Stimulated activated naive B cell treated with anti-CD40 and anti-IgM and Interleukin-4, amounts not matched to agents 10 μg/mL and 1 μg/mL and 100 μg/mL, for 72 hours (primary cell): ENCODE measurements at regions not wholly inside any gene's neighbourhood (a gene's known extent, or its start where the extent isn't known, plus 50 kb on each side); places are given as distances from the start of the nearest gene placed in this dataset.
A peak's percentile ranks its signal among the peaks of the same experiment; 100 is the strongest.

Source experiments
- ATAC-seq, 2 donors: fragments of 150-1000 bp; cut with Tn5 transposase; replicated peaks; 2 replicates each; pipeline ENCODE4 v1.10.0; 2021; ENCODE audit warnings: moderate library complexity in 1 of 2
- DNase-seq: peaks from one replicate; pipeline ENCODE4 v3.0.0; 2021
- H3K27ac Mint-ChIP-seq: one replicate; pipeline ENCODE4 v1.8.0; 2022; ENCODE audit warnings: mild to moderate bottlenecking, mixed read lengths
- H3K27me3 Mint-ChIP-seq, 2 donors: one replicate each; pipeline ENCODE4 v1.8.0; 2022; ENCODE audit warnings: mixed read lengths in 2 of 2
- H3K36me3 Mint-ChIP-seq, 2 donors: one replicate each; pipeline ENCODE4 v1.8.0; 2022; ENCODE audit warnings: mixed read lengths in 2 of 2, mild to moderate bottlenecking in 1 of 2
- H3K4me1 Mint-ChIP-seq, 2 donors: one replicate each; pipeline ENCODE4 v1.8.0; 2022; ENCODE audit warnings: mixed read lengths in 2 of 2, mild to moderate bottlenecking in 1 of 2
- H3K4me3 Mint-ChIP-seq, 2 donors: one replicate each; pipeline ENCODE4 v1.8.0; 2022; ENCODE audit warnings: mild to moderate bottlenecking in 2 of 2, mixed read lengths in 2 of 2, moderate library complexity in 1 of 2
- H3K9me3 Mint-ChIP-seq, 2 donors: one replicate each; pipeline ENCODE4 v1.8.0; 2022; ENCODE audit warnings: mixed read lengths in 2 of 2, mild to moderate bottlenecking in 1 of 2

- peak in 1 of 2 donors; percentile 45 for ATAC-seq
- no peaks in the 10 kb centered on the region for H3K4me1 Mint-ChIP-seq
- H3K27me3 Mint-ChIP-seq: peaks cover 9 to 15% of the 10 kb centered on the region in 2 donors
- H3K27ac Mint-ChIP-seq: no peak overlapping the region
- DNase-seq: no peak
- no peak overlapping the region for H3K4me3 Mint-ChIP-seq
- peaks cover 2 to 4% of the 10 kb centered on the region in 2 donors for H3K36me3 Mint-ChIP-seq
- peaks cover 5 to 7% of the 10 kb centered on the region in 2 donors for H3K9me3 Mint-ChIP-seq
Measured at GRCh38 chr2:7119132-7119835, 202.1 kb downstream of the RNF144A start.

DNA sequence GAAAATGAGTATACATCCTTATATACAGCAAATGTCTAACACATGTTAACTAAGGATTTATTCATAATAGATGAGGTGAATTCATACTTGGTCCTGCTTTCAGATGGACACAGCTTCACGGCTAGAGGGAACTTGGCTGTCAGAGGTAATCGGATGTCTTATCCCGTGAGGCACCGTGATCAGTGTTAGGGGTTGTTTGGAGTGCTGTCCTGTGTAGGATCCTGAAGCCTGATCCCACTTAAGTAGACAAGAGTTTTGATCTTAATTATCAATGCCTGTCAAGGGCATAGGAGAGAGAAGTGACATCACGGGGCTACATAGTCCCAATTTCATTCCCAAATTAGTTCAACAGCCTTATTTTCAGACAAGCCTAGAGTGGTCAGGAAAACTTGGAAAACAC is 204.6 kb downstream of the RNF144A start:
- Mint-ChIP-seq H3K4me1 (no peaks in the 10 kb centered on the region), H3K36me3 (no peaks in the 10 kb centered on the region), H3K27me3 (peaks cover 0 to 5% of the 10 kb centered on the region in 2 donors), H3K9me3 (peaks cover 0 to 2% of the 10 kb centered on the region in 2 donors), H3K27ac (no peak overlapping the region), H3K4me3 (no peak overlapping the region)
- DNase-seq (no peak), ATAC-seq (no peak)

DNA sequence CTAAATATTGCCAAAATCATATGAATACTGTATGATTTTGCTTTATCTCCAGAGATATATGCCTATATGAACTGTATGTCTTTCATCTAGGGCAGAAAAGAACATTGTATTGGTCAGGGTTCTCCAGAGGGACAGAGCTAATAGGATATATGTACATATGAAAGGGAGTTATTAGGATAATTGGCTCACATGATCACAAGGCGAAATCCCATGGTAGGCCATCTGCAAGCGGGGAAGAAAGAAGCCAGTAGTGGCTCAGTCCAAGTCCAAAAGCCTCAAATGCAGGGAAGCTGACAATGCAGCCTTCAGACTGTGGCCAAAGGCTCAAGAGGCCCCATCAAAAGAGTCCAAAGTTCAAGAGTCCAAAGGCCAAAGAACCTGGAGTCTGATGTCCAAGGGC is 209.9 kb downstream of the RNF144A start:
- Mint-ChIP-seq H3K9me3 (peaks cover 4% of the 10 kb centered on the region in 2 donors), H3K27me3 (no peaks in the 10 kb centered on the region), H3K4me1 (peaks cover 0 to 3% of the 10 kb centered on the region in 2 donors), H3K36me3 (no peaks in the 10 kb centered on the region), H3K27ac (no peak overlapping the region), H3K4me3 (no peak overlapping the region)
- DNase-seq: no peak
- no peak for ATAC-seq

- peaks cover 0 to 3% of the 10 kb centered on the region in 2 donors for H3K4me1 Mint-ChIP-seq
- no peak overlapping the region for H3K27ac Mint-ChIP-seq
- no peaks in the 10 kb centered on the region for H3K36me3 Mint-ChIP-seq
- no peak for ATAC-seq
- H3K9me3 Mint-ChIP-seq: peaks cover 4% of the 10 kb centered on the region in 2 donors
- H3K4me3 Mint-ChIP-seq: no peak overlapping the region
- no peak for DNase-seq
- peaks cover 0 to 3% of the 10 kb centered on the region in 2 donors for H3K27me3 Mint-ChIP-seq
Measured at GRCh38 chr2:7127687-7128086, 210.5 kb downstream of the RNF144A start.

DNA sequence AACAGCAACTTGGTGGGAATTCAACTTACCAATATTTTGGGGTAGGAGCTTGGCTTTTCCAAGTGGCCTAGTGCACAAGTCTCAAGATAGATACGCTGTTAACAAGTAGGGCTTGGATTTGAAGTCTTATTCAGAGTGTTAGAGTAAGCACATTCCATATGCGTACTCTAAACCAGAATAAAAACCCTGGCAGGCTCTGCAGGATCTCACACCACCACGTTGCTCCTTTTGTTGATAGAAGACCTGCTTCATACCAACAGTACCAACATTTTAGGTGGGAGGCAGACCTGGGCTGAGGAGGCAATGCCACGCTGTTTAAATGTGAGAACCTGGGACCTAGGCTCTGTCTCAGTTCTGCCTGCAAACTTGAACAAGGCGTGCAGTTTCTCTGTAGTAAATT is 214.0 kb downstream of the RNF144A start:
- Mint-ChIP-seq H3K9me3 (peaks cover 4% of the 10 kb centered on the region in 2 donors), H3K27me3 (peaks cover 0 to 14% of the 10 kb centered on the region in 2 donors), H3K27ac (no peak overlapping the region), H3K4me3 (no peak overlapping the region), H3K36me3 (no peaks in the 10 kb centered on the region), H3K4me1 (peaks cover 5 to 8% of the 10 kb centered on the region in 2 donors)
- ATAC-seq (no peak), DNase-seq (no peak)

- Mint-ChIP-seq H3K4me1 (peaks cover 5 to 8% of the 10 kb centered on the region in 2 donors), H3K4me3 (no peak overlapping the region), H3K27ac (no peak overlapping the region), H3K36me3 (no peaks in the 10 kb centered on the region), H3K9me3 (peaks cover 3 to 4% of the 10 kb centered on the region in 2 donors), H3K27me3 (peaks cover 0 to 15% of the 10 kb centered on the region in 2 donors)
- DNase-seq: no peak
- no peak for ATAC-seq
Measured at GRCh38 chr2:7132753-7133152, 215.5 kb downstream of the RNF144A start.

- DNase-seq: no peak
Measured at GRCh38 chr2:7133521-7133920, 216.3 kb downstream of the RNF144A start.

DNA sequence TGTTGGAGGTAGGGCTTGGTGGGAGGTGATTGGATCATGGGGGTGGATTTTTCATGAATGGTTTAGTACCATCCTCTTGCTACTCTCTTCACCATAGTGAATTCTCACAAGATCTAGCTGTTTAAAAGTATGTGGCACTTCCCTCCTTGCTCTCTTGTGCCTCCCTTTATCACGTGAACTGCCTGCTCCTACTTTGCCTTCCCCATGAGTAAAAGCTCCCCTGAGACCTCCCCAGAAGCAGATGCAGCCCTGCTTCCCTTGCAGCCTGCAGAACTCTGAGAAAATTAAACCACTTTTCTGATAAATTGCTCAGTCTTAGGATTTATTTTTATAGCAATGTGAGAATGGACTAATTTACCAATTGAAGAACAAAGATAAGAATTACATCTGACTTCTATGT is 223.1 kb downstream of the RNF144A start:
- no peaks in the 10 kb centered on the region for H3K4me1 Mint-ChIP-seq
- no peaks in the 10 kb centered on the region for H3K36me3 Mint-ChIP-seq
- H3K9me3 Mint-ChIP-seq: peaks cover 3 to 12% of the 10 kb centered on the region in 2 donors
- H3K27me3 Mint-ChIP-seq: peaks cover 11 to 14% of the 10 kb centered on the region in 2 donors
- DNase-seq (no peak), ATAC-seq (no peak)
- no peak overlapping the region for H3K27ac Mint-ChIP-seq
- H3K4me3 Mint-ChIP-seq: no peak overlapping the region

More at GRCh38 chr2:7133521-7133920, 216.3 kb downstream of the RNF144A start:
- Mint-ChIP-seq H3K4me1 (peaks cover 2 to 8% of the 10 kb centered on the region in 2 donors), H3K27me3 (peaks cover 0 to 15% of the 10 kb centered on the region in 2 donors), H3K27ac (no peak overlapping the region), H3K9me3 (peaks cover under 1% of the 10 kb centered on the region in 2 donors), H3K4me3 (no peak overlapping the region), H3K36me3 (no peaks in the 10 kb centered on the region)
- no peak for ATAC-seq

- H3K4me3 Mint-ChIP-seq: no peak overlapping the region
- no peaks in the 10 kb centered on the region for H3K4me1 Mint-ChIP-seq
Measured at GRCh38 chr2:7145707-7146106, 228.5 kb downstream of the RNF144A start.

GRCh38 chr2:7146151-7146550 is 228.9 kb downstream of the RNF144A start:
- no peak overlapping the region for H3K27ac Mint-ChIP-seq
- H3K4me3 Mint-ChIP-seq: no peak overlapping the region
- ATAC-seq (no peak), DNase-seq (no peak)
- no peaks in the 10 kb centered on the region for H3K36me3 Mint-ChIP-seq
- no peaks in the 10 kb centered on the region for H3K4me1 Mint-ChIP-seq
- peaks cover 6 to 10% of the 10 kb centered on the region in 2 donors for H3K27me3 Mint-ChIP-seq
- H3K9me3 Mint-ChIP-seq: peaks cover 3 to 10% of the 10 kb centered on the region in 2 donors

More at GRCh38 chr2:7145707-7146106, 228.5 kb downstream of the RNF144A start:
- no peak for DNase-seq
- no peak for ATAC-seq
- peaks cover 7 to 10% of the 10 kb centered on the region in 2 donors for H3K27me3 Mint-ChIP-seq
- H3K9me3 Mint-ChIP-seq: peaks cover 3 to 10% of the 10 kb centered on the region in 2 donors
- H3K36me3 Mint-ChIP-seq: no peaks in the 10 kb centered on the region
- H3K27ac Mint-ChIP-seq: no peak overlapping the region

GRCh38 chr2:7154656-7155055 is 237.4 kb downstream of the RNF144A start:
- Mint-ChIP-seq H3K4me1 (no peaks in the 10 kb centered on the region), H3K27me3 (no peaks in the 10 kb centered on the region), H3K9me3 (peaks cover 5 to 8% of the 10 kb centered on the region in 2 donors), H3K36me3 (no peaks in the 10 kb centered on the region), H3K27ac (no peak overlapping the region), H3K4me3 (no peak overlapping the region)
- ATAC-seq (no peak), DNase-seq (no peak)

GRCh38 chr2:7161501-7161900 is 244.3 kb downstream of the RNF144A start:
- H3K4me1 Mint-ChIP-seq: peaks cover 0 to 5% of the 10 kb centered on the region in 2 donors
- no peak for ATAC-seq
- no peak for DNase-seq
- no peak overlapping the region for H3K27ac Mint-ChIP-seq
- peaks cover 4 to 8% of the 10 kb centered on the region in 2 donors for H3K9me3 Mint-ChIP-seq
- no peak overlapping the region for H3K4me3 Mint-ChIP-seq
- H3K36me3 Mint-ChIP-seq: no peaks in the 10 kb centered on the region
- peaks cover 0 to 5% of the 10 kb centered on the region in 2 donors for H3K27me3 Mint-ChIP-seq

DNA sequence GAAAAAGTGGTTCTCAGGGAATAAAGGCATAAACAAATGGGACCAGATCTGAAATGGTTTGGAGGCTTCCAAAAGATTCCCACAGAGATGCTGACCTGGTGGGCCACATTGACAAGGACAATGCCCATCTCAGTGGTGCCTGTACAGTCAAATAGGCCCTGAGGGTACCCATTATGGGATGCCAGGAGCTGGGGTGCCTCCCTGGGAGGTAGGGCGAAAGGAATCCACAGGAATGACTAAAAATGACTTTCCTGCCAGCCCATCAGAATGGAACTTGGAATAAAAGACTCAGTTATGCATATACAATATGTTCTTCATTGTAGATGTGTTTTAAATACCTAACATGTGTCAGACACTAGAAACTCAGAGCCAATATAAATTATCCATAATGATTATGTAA is 248.5 kb downstream of the RNF144A start:
- H3K4me3 Mint-ChIP-seq: no peak overlapping the region
- peaks cover 0 to 2% of the 10 kb centered on the region in 2 donors for H3K4me1 Mint-ChIP-seq
- peaks cover 0 to 14% of the 10 kb centered on the region in 2 donors for H3K27me3 Mint-ChIP-seq
- H3K9me3 Mint-ChIP-seq: peaks cover 2 to 6% of the 10 kb centered on the region in 2 donors
- ATAC-seq (no peak), DNase-seq (no peak)
- no peaks in the 10 kb centered on the region for H3K36me3 Mint-ChIP-seq
- H3K27ac Mint-ChIP-seq: no peak overlapping the region

- Mint-ChIP-seq H3K36me3 (no peaks in the 10 kb centered on the region), H3K27ac (no peak overlapping the region), H3K9me3 (no peaks in the 10 kb centered on the region), H3K4me1 (no peaks in the 10 kb centered on the region), H3K27me3 (peaks cover 0 to 14% of the 10 kb centered on the region in 2 donors), H3K4me3 (no peak overlapping the region)
- ATAC-seq (no peak), DNase-seq (no peak)
Measured at GRCh38 chr2:7167801-7168411, 250.7 kb downstream of the RNF144A start.

- no peak overlapping the region for H3K4me3 Mint-ChIP-seq
Measured at GRCh38 chr2:7169593-7169992, 252.4 kb downstream of the RNF144A start.

More at GRCh38 chr2:7169593-7169992, 252.4 kb downstream of the RNF144A start:
- ATAC-seq: no peak
- DNase-seq: no peak
- Mint-ChIP-seq H3K4me1 (no peaks in the 10 kb centered on the region), H3K27me3 (peaks cover 0 to 14% of the 10 kb centered on the region in 2 donors), H3K9me3 (no peaks in the 10 kb centered on the region), H3K27ac (no peak overlapping the region), H3K36me3 (no peaks in the 10 kb centered on the region)
